ENCODE measurements at regions not wholly inside any gene's neighbourhood (a gene's known extent, or its start where the extent isn't known, plus 50 kb on each side); places are given as distances from the start of the nearest gene placed in this dataset.

DNA sequence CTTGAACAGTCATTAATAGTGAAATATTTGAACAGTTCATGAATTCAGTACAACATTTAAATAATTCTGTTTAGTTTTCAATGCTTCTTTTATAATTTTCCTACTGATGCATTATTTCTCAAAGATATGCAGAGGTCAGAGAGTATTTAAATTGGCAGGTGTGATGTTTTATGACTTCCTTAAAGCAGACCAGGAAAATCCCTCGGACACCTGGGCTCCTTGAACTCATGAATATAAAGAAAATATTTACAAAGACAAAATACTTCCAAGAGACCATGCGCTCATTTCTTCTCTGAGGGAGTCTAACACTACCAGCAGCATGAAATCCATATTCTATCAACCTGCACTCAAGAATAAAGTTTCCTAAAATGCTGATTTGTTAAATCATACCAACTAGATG is 127.6 kb downstream of the IPMK start:
- TF ChIP-seq, protein P1, sequence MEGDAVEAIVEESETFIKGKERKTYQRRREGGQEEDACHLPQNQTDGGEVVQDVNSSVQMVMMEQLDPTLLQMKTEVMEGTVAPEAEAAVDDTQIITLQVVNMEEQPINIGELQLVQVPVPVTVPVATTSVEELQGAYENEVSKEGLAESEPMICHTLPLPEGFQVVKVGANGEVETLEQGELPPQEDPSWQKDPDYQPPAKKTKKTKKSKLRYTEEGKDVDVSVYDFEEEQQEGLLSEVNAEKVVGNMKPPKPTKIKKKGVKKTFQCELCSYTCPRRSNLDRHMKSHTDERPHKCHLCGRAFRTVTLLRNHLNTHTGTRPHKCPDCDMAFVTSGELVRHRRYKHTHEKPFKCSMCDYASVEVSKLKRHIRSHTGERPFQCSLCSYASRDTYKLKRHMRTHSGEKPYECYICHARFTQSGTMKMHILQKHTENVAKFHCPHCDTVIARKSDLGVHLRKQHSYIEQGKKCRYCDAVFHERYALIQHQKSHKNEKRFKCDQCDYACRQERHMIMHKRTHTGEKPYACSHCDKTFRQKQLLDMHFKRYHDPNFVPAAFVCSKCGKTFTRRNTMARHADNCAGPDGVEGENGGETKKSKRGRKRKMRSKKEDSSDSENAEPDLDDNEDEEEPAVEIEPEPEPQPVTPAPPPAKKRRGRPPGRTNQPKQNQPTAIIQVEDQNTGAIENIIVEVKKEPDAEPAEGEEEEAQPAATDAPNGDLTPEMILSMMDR (IDR thresholded peaks at IDR 0.05): no peak
- TF ChIP-seq POLR2A (IDR thresholded peaks at IDR 0.05): no peak
